ENCODE measurements at regions not wholly inside any gene's neighbourhood (a gene's known extent, or its start where the extent isn't known, plus 50 kb on each side); places are given as distances from the start of the nearest gene placed in this dataset.

DNA sequence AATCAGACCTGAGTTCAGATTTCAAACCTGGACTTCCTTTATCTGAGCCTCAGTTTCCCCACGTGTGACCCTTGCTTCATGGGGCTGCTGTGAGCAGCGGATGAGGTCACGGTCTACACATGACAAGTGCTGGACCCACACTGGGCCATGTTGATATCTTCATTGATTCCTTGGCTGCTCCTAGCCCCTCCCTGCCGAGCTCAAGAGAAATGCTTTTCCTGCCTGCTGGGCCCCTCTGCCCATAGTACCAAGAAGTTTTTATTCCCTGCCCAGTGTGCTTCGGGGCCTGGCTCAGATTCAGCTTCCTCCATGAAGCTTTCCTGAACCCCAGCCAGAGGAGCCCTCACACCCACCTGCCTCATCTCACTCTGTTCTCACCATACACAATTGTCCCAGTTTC lies 181.6 kb downstream of the PTPRU start:
- H3K36me3 ChIP-seq (ENCODE audit: control insufficient read depth, insufficient read depth, low read length), result no peaks in the 10 kb centered on the region
- DNase-seq (ENCODE audit: low read depth), result no peak
- CTCF ChIA-PET, result interaction anchor here (0.6 to 1.0 kb wide), 3 partner anchors 16 to 22 kb away, joined by 3 read pairs; no protein-coding TSS in a partner anchor
- no peaks in the 10 kb centered on the region for H3K27me3 ChIP-seq (ENCODE audit: control insufficient read depth, insufficient read depth, low read length)
- TF ChIP-seq, protein P1, sequence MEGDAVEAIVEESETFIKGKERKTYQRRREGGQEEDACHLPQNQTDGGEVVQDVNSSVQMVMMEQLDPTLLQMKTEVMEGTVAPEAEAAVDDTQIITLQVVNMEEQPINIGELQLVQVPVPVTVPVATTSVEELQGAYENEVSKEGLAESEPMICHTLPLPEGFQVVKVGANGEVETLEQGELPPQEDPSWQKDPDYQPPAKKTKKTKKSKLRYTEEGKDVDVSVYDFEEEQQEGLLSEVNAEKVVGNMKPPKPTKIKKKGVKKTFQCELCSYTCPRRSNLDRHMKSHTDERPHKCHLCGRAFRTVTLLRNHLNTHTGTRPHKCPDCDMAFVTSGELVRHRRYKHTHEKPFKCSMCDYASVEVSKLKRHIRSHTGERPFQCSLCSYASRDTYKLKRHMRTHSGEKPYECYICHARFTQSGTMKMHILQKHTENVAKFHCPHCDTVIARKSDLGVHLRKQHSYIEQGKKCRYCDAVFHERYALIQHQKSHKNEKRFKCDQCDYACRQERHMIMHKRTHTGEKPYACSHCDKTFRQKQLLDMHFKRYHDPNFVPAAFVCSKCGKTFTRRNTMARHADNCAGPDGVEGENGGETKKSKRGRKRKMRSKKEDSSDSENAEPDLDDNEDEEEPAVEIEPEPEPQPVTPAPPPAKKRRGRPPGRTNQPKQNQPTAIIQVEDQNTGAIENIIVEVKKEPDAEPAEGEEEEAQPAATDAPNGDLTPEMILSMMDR (IDR thresholded peaks at IDR 0.05; ENCODE audit: insufficient read depth, low read depth, low read length), result no peak
- POLR2A ChIA-PET, result no interaction called here
- H3K4me3 ChIP-seq (ENCODE audit: low read depth, low read length), result no peak overlapping the region

DNA sequence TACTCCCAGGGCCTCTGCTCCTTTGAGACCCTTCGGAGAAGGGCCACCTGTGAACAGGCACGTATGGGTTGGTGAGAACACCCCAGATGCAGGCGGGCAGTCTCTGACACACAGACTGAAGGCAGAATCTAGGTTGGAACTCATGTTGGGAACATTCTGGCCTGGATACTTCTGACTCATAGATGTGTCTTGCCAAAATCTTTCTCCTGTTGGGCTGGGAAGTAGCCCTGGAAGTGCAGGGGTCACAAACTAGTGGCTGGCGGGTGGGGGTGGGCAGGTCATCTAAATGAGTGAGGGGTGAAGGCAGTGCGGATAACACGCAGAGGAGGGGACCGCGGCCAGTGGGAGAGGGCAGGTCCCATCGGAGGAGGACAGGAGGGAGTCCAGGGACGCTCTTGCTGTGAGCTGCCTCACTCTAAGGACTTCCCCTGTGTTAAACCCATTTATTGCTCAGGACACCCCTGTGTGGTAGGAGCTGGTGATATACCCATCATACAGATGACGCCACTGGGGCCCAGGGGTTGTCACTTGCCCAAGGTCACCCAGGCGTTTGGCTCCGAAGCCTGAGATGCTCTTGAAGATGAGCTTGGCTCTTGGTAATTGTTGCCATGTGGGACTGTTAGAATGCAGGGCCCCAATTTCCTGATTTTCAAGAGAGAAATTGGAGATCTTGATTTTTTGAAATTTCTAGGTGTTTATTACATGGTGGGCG lies 181.0 kb downstream of the PTPRU start:
- H3K36me3 ChIP-seq (ENCODE audit: control insufficient read depth, insufficient read depth, low read length), result no peaks in the 10 kb centered on the region
- H3K27me3 ChIP-seq (ENCODE audit: control insufficient read depth, insufficient read depth, low read length), result no peaks in the 10 kb centered on the region
- POLR2A ChIA-PET, result no interaction called here
- H3K4me3 ChIP-seq (ENCODE audit: low read depth, low read length), result no peak overlapping the region
- DNase-seq (ENCODE audit: low read depth), result no peak
- TF ChIP-seq, protein P1 (IDR thresholded peaks at IDR 0.05; ENCODE audit: insufficient read depth, low read depth, low read length), result no peak
- CTCF ChIA-PET, result interaction anchor here (0.9 kb wide), 1 partner anchor 27 kb away, joined by 3 read pairs; no protein-coding TSS in a partner anchor

DNA sequence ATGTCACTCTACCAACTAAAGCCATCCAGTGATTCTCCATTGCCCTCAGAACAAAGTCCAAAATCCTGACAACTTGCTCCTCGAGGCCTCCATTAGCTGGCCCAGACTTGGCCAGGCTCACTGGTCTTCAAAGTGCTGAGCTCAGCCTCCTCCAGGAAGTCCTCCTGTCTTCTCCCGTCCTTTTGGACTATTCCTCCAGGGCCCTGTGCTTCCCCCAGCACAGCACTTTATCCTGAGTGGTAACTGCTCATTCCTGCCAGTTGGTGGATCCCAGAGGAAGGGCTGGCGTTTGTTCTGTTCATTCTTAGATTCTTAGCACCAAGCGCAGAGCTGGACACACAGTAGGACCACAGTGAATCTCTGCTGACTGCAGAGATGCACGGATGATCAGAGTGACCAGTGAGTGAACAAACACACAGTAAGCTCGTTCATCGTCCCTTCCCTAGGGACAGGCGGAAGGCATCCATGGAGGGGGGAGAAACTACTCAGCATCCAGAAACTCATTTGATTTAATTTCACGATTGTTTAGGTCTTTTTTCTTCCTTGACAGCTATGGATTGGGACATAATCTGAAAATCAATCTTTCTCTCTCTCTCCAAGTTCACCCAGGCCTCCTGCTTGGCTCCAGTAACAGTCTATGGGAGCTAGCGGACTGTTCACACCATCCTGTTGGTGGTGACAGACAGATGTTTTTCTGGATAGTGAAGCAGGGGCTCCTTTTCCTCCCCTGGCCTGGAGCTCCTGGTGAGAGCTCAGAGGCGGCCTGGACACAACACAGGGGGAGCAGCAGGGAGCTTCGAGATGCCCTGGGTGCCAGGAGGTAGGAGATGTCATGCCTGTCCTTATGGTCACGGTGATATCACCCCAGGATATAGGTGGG lies 180.2 kb downstream of the PTPRU start:
- CTCF ChIA-PET, result interaction anchor here (0.9 kb wide), 1 partner anchor 28 kb away, joined by 3 read pairs; no protein-coding TSS in a partner anchor
- POLR2A ChIA-PET, result no interaction called here
- no peak overlapping the region for H3K4me3 ChIP-seq (ENCODE audit: low read depth, low read length)
- TF ChIP-seq, protein P1 (IDR thresholded peaks at IDR 0.05; ENCODE audit: insufficient read depth, low read depth, low read length), result peak; percentile 12; the same call in 1 of the 2 replicates
- DNase-seq (ENCODE audit: low read depth), result no peak
- no peaks in the 10 kb centered on the region for H3K36me3 ChIP-seq (ENCODE audit: control insufficient read depth, insufficient read depth, low read length)
- no peaks in the 10 kb centered on the region for H3K27me3 ChIP-seq (ENCODE audit: control insufficient read depth, insufficient read depth, low read length)

DNA sequence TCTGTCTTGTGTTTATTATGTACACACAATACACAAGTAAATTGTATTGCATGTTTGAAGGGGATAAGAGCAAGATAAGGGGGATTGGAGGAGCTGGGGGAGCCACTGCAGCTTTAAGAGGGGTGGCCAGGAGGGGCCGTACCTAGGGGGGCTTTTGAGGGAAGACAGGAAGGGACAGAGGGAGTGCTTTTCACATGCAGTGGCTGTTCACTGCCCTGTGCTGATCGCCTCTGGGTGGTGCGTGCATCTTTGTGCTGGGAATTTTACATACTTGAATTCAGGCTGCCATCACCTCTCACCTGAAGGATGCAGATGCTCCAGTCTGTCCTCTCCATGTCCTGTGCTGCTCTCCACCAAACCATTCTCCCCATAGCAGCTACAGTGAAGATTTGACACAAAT lies 179.5 kb downstream of the PTPRU start:
- DNase-seq (ENCODE audit: low read depth), result no peak
- CTCF ChIA-PET, result no interaction called here
- Histone ChIP-seq H3K36me3 (ENCODE audit: control insufficient read depth, insufficient read depth, low read length) (no peaks in the 10 kb centered on the region), H3K4me3 (ENCODE audit: low read depth, low read length) (no peak overlapping the region), H3K27me3 (ENCODE audit: control insufficient read depth, insufficient read depth, low read length) (no peaks in the 10 kb centered on the region)
- TF ChIP-seq, protein P1 (IDR thresholded peaks at IDR 0.05; ENCODE audit: insufficient read depth, low read depth, low read length), result no peak
- POLR2A ChIA-PET, result interaction anchor here (0.7 kb wide), 1 partner anchor 838 kb away, joined by 4 read pairs; no protein-coding TSS in a partner anchor

All from BJ (cell line).